Central memory CD4-positive, alpha-beta T cell (primary cell): ENCODE measurements at regions not wholly inside any gene's neighbourhood (a gene's known extent, or its start where the extent isn't known, plus 50 kb on each side); places are given as distances from the start of the nearest gene placed in this dataset.
"Not testable (repeated sequence)": the region's sequence is repeated elsewhere in the genome, so short reads cannot be mapped to it uniquely, and the experiment has no call there.

Experiments used
- DNase-seq: peaks from one replicate; pipeline ENCODE4 v3.0.0; 2022

- no peak for DNase-seq
These were observed 204.6 kb upstream of the SLIT2 start for GRCh38 chr4:20046931-20047677.

GRCh38 chr4:20046179-20046578 is 205.5 kb upstream of the SLIT2 start:
- DNase-seq, result no peak

DNA sequence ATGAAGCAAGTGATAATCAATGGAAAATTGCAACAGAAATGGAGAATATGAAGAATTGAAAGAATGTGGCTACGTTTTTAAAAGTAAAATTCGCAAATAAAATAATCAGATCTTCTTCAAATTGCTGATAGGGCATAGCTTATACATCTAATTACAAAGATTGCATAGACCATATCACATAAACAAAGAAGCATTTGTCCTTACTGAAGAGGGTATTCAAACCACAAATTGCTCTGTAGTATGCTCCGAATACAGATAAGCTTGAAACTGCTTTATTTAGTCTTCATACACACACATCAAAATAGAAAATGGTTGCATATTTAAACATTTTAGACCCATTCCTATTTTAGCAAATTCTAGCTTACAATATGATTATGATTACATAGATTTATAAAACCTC is 206.7 kb upstream of the SLIT2 start:
- DNase-seq, result no peak

- DNase-seq, result no peak
These were observed 207.2 kb upstream of the SLIT2 start for GRCh38 chr4:20044502-20044911.

DNA sequence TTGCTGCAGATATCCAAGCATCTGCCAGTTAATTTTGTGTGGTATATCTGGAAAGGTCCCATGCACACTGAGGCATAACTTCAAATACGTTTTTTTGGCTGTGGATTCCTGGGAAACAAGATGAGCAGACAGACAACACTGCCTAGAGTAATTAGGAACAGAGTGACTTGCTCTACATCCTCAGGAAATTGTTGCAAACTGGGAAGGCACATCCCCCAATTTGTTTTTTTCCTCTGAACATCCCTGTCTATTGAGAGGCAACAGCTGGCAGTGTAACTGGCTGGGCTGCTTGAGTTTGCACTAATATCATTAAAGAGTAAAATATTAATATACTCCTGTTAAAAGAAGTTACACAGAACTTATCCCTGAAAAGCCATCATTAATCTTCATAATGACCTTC is 207.7 kb upstream of the SLIT2 start:
- no peak for DNase-seq

DNA sequence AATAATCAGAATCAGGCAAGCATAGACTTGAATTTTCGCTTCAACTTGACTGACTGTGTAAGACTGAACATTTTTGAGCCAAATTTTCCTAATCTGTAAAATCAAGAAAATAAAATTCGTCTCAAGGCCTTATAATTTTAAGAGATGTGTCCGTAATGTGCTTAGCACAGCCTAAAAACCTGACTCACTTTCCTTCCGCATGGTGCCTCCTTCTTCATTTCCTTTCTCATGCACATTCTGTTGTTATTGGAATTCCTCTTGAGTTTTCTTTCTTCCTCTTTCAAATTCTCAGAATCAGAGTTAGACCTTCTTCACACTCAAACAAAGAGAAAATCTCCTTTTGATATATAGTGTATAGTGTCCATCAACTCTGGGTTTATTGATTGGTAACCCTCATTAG is 208.9 kb upstream of the SLIT2 start:
- DNase-seq, result no peak

GRCh38 chr4:20041839-20042407 is 209.8 kb upstream of the SLIT2 start:
- DNase-seq, result no peak

DNA sequence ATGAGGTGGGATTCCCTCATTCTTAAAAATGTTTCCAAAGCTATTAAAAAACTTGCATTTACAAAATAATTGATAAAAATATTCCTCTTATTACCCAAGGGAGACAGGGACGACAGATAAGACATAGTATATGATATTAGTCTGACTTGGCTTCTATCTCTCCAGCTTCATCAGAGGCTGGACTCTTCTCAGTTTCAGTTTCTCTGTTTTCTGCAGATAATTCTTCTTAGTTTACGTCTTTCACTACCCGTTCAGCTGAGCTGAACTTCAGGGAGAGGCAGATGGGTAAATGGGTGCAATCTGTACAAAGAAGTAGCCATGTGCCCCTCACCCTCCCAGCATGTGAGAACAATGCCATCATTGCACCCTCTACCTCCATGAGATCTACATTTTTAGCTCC is 214.0 kb upstream of the SLIT2 start:
- DNase-seq, result no peak

DNA sequence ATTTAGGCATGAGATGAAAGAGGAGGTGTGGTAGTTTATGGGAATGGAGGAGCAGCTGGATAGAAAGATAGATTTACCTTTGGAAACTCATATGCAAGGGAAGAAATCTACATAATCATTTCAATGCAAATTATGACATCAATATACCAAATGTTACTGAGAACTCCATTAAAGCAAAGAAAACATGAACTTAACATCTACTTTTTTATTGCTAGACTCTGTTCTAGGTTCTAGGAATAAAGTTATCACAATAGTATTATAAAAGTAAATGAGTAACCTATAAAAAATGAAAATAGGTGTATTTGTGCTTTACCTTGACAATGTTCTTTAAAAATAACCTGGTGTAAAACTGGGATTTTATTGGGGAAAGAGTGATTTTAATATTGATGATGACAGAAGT is 221.6 kb upstream of the SLIT2 start:
- no peak for DNase-seq

DNA sequence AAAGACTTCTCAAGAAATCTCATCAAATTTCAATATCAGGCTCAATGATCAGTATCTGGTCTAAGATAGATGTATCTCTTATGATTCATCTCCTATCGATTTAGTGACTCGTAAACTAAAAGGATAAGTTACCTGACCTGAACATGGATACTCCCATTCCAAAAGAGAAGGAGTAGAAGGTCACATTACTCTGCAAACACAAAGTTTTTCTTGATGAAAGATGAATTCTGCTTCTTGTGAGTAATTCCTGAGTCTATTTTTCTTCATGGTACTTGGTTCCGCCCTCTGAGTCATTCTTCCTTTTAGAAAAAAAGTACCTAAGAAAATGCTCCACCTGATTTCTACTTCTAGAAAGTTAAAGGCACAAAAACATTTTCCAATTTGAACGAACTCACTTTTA is 223.1 kb upstream of the SLIT2 start:
- DNase-seq, result no peak

DNA sequence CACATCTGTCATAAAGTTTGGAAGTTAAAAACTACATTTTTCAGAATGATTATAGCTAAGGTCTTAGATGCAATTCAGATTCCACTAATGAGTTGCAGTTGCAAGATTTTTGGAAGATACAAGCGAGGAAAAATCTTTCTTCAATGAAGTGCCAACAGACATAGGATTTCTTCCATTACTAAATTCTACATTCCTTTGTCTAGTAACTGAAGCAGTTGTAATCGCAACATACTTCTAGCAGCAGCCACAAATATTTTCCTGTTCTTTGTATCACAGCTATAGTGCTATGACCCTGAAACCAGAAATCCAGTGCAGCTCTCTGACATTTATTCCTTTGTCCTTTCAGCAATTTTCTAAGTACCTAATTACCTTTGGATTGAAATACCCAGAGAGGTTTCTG is 225.2 kb upstream of the SLIT2 start:
- DNase-seq, result no peak

DNA sequence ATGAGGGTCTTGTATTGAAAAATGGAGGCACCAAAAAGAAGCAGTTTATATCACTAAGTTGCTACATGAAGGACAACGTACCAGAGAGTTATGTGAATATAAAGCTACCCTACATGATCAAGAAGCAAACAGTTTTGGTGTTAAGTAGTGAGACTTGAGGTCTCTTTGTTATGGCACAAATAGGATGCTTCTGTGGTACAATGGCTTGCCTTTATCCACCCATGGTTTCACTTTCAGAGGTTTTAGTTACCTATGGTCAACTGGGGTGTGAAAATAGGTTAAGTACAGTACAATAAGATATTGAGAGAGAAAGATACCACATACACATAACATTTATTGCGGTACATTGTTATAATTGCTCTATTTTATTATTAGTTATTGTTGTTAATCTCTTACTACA is 229.2 kb upstream of the SLIT2 start:
- no peak for DNase-seq

GRCh38 chr4:20020056-20020455 is 231.6 kb upstream of the SLIT2 start:
- DNase-seq, result no peak

- DNase-seq, result no peak
These were observed 232.2 kb upstream of the SLIT2 start for GRCh38 chr4:20019310-20020015.

DNA sequence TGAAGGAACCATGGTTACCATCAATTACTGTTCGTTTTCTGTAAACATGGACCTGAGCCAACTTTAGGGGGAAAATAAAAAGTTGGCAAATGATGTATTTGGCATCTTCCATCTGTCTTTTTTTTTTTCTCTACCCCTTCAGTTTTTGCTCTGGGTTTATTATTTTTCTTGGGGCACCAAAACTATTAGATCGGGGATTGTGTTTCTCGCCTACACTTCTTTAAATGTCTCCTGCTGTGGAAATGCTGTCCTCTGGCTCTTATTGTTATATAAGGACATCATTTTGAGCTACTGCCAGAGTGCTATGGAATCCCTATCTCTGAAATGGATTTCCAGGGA is 234.0 kb upstream of the SLIT2 start:
- no peak for DNase-seq

- DNase-seq, result no peak
These were observed 234.5 kb upstream of the SLIT2 start for GRCh38 chr4:20017070-20017776.

DNA sequence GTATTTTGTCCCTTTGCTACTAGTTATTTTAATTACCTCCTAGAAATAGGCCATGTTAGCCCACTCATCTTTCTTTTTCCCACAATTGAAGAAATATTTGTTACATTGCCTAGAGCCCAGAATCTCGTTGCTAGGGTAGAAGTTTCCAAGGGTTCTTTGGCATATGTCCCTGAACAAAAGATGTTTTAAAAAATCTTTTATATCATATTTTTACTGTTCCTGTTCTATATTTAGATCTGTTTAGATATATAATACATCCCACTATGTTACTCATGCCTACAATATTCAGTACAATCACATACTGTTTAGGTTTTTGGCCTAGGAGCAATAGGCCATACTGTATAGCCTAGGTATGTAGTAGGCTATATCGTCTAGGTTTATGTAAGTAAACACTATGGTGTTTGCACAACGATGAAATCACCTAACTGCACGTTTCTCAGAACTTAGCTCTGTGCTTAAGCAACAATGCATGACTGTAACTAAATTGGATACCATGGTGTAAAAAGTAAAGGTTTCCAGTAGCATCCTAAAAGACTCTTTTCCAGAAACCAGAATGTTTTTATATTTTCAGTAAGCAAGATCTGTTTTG is 236.0 kb upstream of the SLIT2 start:
- no peak for DNase-seq

GRCh38 chr4:20003836-20004558 is 247.7 kb upstream of the SLIT2 start:
- DNase-seq, result not testable (repeated sequence)

DNA sequence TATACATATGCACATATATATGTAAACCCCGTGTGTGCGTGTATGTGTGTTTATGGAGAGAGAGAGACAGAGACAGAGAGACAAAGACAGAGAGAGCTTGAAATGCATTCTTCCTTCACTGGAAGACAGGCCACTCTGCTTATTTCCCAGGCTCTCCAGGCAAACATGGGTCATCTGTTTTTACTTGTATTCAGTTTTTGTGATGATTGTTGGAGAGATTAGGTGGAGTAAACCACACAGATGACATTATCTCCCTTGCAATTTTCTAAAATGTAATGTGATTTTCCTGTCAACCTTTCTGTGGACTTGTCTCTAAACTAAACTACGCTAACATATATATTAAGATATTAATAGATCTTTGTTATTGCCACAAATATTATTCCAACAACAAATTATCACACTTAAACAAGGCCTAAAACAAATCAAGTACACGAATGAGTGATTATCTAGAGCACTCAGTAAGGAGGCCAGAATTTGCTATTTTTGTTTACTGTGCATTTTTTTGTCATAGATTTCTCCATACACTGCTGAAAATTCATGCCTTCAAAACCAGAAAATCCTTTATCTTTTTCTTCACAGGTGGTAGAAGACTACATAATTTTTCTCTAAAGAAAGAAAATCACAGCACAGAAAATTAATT is 251.8 kb upstream of the SLIT2 start:
- DNase-seq, result no peak

DNA sequence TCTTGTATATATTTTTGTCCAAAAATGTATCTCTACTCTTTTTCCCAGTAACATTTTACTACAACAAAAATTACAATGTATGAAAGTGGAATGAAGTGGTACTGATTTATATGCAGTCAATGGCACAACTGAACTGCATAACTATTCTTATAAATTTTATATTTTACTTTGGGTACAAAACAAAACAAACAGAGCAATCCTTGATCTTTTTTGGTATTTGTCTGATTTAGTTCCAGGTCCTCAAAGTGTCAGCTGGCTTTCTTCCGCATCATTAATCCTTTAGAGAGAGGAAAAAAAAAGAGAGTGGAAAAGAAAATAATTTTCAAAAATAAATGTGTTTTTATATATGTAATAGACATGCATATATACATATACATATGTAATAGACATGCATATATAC is 252.4 kb upstream of the SLIT2 start:
- no peak for DNase-seq

DNA sequence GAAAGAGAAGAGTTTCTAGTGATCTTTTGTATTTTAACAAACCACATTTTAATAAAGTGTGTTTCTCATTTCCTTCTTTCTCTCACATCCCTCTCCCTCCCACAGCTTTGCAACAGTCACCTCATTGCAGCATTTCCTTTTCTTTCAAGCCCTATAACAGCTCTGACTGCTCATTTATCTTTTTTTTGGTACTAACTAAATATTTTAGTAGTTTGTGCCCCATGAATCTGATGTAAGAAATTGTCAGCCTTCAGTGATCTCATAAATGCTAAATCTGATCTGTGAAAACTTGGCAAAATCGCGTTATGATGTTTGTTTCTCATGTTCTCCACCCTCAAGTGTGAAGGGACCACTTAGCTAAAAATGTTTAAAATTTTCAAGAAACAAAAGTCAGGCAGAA is 258.5 kb upstream of the SLIT2 start:
- DNase-seq, result no peak

GRCh38 chr4:19992471-19993093 is 259.1 kb upstream of the SLIT2 start:
- DNase-seq, result no peak
